ENCODE measurements at regions not wholly inside any gene's neighbourhood (a gene's known extent, or its start where the extent isn't known, plus 50 kb on each side); places are given as distances from the start of the nearest gene placed in this dataset.

DNA sequence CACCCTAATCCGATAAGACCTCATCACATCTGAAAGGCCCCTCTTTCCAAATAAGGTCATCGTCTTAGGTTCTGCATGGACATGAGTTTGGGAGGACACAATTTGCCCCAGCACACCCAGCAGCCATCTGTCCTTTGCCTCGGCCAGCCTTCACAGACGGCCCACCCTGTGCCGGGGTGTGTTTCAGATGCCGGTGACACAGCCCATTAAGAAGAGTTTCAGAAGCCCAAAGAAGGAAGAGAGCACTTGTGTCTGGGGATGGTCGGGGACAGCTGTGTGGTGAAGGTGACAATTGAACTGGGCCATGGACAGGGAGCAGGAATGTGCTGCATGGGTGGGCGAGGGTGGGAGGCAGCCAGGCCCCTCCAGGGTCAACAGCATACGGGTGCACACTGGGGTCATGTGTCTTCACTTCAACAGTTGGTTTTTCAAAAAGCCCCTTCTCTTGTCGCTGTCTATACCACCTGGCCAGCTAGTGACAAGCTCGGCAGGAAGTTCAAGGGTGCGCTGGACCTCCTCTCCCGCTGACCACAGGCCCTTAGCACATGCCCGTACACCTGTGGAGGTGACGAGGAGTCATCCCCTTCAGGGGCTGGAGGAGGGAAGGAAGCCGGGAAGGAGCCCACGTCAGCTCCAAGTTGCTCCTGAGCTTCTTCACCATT lies 183.1 kb downstream of the C16orf95 start:
- TF ChIP-seq POLR2AphosphoS5 (IDR thresholded peaks at IDR 0.05; ENCODE audit: low read depth, low read length) (no peak), TAF1 (IDR thresholded peaks at IDR 0.05; ENCODE audit: borderline replicate concordance, insufficient read depth, low read length) (no peak)
